ENCODE measurements at regions not wholly inside any gene's neighbourhood (a gene's known extent, or its start where the extent isn't known, plus 50 kb on each side); places are given as distances from the start of the nearest gene placed in this dataset.
"Not testable (repeated sequence)": the region's sequence is repeated elsewhere in the genome, so short reads cannot be mapped to it uniquely, and the experiment has no call there.

DNA sequence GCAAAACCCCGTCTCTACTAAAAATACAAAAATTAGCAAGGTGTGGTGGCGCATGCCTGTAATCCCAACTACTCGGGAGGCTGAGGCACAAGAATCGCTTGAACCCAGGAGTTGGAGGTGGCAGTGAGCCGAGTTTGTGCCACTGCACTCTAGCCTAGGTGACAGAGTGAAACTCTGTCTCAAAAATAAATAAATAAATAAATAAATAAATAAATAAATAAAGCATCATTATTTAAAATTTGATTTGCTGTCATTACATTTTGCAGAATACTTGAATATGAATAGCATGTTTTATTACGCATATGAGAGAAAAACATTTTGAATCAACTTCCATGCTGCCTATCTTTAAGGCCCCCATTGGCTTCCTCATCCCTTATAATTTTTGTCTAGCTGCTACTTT is 53.4 kb upstream of the MED14 start:
- not testable (repeated sequence) for DNase-seq, H3K27ac Mint-ChIP-seq

DNA sequence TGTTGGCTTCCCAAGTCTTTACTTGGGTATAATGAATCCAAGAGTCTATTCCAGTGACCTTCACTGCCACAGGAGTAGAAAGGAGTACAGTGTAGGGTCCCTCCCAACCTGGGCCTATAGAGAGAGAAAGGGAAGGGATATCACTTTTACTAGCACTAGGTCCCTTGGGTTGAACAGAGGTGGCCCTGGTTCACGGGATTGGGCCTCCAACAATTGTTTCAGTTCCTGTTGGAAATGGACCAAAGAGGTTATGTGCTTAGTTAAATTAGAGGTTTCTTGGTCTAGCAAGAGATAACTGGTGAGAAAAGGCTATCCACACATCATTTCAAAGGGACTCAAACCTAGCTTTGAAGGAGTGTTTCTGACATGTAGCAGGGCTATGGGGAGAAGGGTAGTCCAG is 57.1 kb upstream of the MED14 start:
- Mint-ChIP-seq H3K9me3 (no peaks in the 10 kb centered on the region), H3K27me3 (peaks cover 76% of the 10 kb centered on the region), H3K27ac (no peak overlapping the region), H3K4me1 (ENCODE audit: low read depth) (peaks cover 1% of the 10 kb centered on the region), H3K36me3 (ENCODE audit: low read depth) (no peaks in the 10 kb centered on the region), H3K4me3 (no peak overlapping the region)
- DNase-seq: no peak

More for the DNA sequence above, 53.4 kb upstream of the MED14 start:
- H3K4me3 Mint-ChIP-seq; H3K9me3 Mint-ChIP-seq; H3K4me1 Mint-ChIP-seq (ENCODE audit: low read depth); H3K36me3 Mint-ChIP-seq (ENCODE audit: low read depth): not testable (repeated sequence)
- peaks cover 60% of the 10 kb centered on the region for H3K27me3 Mint-ChIP-seq

DNA sequence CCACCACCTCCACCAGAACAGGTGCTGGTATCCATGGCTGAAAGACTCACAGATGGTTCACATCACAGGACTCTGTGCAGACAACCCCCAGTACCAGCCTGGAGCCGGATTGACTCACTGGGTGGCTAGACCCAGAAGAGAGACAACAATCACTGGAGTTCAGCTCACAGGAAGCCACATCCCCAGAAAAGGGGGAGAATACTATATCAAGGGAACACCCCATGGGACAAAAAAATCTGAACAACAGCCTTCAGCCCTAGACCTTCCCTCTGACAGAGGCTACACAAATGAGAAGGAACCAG is 59.4 kb upstream of the MED14 start:
- H3K27me3 Mint-ChIP-seq: peaks cover 82% of the 10 kb centered on the region
- H3K27ac Mint-ChIP-seq; H3K4me3 Mint-ChIP-seq; H3K36me3 Mint-ChIP-seq (ENCODE audit: low read depth); DNase-seq; H3K9me3 Mint-ChIP-seq; H3K4me1 Mint-ChIP-seq (ENCODE audit: low read depth): not testable (repeated sequence)

DNA sequence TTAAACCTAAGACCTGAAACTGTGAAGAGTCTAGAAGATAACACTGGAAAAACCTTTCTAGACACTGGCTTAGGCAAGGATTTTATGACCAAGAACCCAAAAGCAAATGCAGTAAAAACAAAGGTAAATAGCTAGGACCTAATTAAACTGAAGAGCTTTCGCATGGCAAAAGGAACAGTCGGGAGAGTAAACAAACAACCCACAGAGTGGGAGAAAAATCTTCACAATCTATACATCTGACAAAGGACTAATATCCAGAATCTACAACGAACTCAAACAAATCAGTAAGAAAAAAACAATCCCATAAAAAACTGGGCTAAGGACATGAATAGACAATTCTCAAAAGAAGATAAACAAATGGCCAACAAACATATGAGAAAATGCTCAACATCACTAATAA is 64.4 kb upstream of the MED14 start:
- not testable (repeated sequence) for H3K9me3 Mint-ChIP-seq; H3K36me3 Mint-ChIP-seq (ENCODE audit: low read depth); H3K27ac Mint-ChIP-seq; H3K4me3 Mint-ChIP-seq; H3K4me1 Mint-ChIP-seq (ENCODE audit: low read depth); DNase-seq
- peaks cover 76% of the 10 kb centered on the region for H3K27me3 Mint-ChIP-seq

DNA sequence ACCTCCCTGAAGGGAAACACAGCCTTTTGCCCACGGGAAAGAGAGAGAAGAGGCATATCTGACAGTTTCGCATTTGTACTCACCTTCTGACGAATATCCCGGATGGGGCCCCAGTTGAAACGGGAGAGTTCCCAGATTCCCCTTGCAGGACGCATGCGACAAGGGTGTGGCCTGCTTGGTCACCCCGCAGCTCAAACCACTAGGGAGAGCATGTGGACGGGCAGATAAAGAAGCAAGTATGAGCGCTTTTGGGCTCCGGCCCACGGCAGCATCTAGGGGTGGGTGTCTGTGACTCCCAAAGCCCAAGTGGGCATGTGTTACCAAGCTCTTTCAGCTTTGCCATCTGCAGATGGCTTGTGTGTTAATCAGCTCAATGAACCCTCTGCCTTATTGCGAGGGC is 70.1 kb upstream of the MED14 start:
- no peak overlapping the region for H3K4me3 Mint-ChIP-seq
- H3K27ac Mint-ChIP-seq: no peak overlapping the region
- H3K27me3 Mint-ChIP-seq: peaks cover 63% of the 10 kb centered on the region
- no peaks in the 10 kb centered on the region for H3K9me3 Mint-ChIP-seq
- H3K4me1 Mint-ChIP-seq (ENCODE audit: low read depth): no peaks in the 10 kb centered on the region
- no peaks in the 10 kb centered on the region for H3K36me3 Mint-ChIP-seq (ENCODE audit: low read depth)
- DNase-seq: no peak

DNA sequence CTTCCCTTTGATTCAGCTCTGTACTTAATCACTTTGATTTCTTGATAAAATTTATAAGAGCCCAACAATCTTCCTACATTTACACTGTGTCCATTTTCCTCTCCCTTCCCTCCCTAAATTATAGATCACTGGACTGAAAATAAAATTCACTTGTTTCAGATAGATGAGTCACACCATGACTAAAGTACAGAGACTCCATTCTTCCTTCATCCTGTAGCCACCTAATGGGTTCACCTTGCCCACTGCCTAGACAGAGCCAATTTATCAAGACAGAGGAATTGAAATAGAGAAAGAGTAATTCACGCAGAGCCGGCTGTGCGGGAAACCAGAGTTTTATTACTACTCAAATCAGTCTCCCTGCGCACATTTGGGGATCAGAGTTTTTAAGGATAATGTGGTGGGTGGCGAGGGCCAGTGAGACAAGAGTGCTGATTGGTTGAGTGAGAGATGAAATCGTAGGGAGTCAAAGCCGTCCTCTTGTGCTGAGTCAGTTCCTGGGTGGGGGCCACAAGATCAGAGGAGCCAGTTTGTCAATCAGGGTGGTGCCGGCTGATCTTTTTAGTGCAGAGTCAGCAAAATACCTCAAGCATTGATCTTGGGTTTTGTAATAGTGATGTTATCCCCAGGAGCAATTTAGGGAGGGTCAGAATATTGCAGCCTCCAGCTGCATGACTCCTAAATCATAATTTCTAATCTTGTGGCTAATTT is 71.3 kb upstream of the MED14 start:
- H3K4me1 Mint-ChIP-seq (ENCODE audit: low read depth): no peaks in the 10 kb centered on the region
- H3K36me3 Mint-ChIP-seq (ENCODE audit: low read depth): no peaks in the 10 kb centered on the region
- no peak overlapping the region for H3K4me3 Mint-ChIP-seq
- H3K27ac Mint-ChIP-seq: no peak overlapping the region
- no peak for DNase-seq
- peaks cover 63% of the 10 kb centered on the region for H3K27me3 Mint-ChIP-seq
- H3K9me3 Mint-ChIP-seq: no peaks in the 10 kb centered on the region

DNA sequence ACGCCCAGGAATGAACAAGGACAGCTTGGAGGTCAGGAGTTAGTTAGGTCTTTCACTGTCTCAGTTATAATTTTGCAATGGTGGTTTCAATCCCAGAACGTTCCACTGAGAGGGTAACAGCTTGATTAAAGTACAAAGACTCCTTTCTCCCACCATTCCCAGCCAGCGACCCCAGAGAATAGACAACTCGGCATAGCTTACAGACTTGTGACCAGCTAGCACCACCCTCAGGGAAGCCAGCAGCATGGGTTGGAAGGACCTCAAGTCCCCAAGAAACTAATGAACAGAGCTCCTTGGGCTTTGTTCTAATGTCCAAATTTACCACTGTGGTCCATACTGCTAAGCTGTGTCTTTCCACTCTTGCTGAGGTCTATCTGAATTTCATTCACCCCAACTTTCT is 72.0 kb upstream of the MED14 start:
- no peaks in the 10 kb centered on the region for H3K36me3 Mint-ChIP-seq (ENCODE audit: low read depth)
- no peak overlapping the region for H3K4me3 Mint-ChIP-seq
- no peak overlapping the region for H3K27ac Mint-ChIP-seq
- no peaks in the 10 kb centered on the region for H3K9me3 Mint-ChIP-seq
- H3K4me1 Mint-ChIP-seq (ENCODE audit: low read depth): no peaks in the 10 kb centered on the region
- no peak for DNase-seq
- peaks cover 66% of the 10 kb centered on the region for H3K27me3 Mint-ChIP-seq

DNA sequence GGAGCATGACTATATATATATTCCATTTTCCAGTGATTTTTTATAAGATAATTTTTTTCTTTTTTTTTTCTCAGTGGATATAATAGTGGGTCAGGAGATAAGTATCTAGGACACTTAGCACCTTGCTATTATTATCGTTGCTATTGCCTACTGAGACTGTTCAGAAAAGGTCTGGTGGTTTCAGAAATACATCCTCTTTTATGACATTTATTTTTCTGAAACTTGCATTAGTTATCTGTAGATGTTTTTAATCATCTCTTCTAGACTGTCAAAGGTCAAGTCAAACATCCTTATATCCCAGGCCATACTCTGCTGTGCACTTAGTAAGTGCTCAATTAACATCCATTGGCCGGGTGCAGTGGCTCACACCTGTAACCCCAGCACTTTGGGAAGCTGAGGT is 72.9 kb upstream of the MED14 start:
- Mint-ChIP-seq H3K27me3 (peaks cover 61% of the 10 kb centered on the region), H3K9me3 (no peaks in the 10 kb centered on the region), H3K4me3 (no peak overlapping the region), H3K4me1 (ENCODE audit: low read depth) (no peaks in the 10 kb centered on the region), H3K36me3 (ENCODE audit: low read depth) (no peaks in the 10 kb centered on the region), H3K27ac (no peak overlapping the region)
- no peak for DNase-seq

DNA sequence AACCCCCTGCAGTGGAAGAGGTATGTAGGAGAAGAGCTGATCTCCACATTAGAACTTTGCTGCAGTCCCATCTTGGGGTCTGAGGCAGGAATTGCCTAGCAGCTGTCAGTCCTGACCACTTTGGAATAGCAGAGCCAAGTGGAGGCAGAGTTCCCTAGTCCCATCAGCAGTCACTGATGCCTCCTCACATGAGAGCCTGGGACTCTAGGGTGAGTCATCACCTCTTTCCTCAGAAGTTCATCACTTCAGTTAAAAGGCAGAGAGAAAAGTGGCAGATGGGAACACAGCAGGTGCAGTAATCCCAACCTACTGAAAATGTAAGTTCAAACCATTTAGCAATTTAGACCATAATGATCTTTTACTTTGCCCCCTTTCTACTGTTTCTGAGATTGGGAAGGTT is 73.9 kb upstream of the MED14 start:
- H3K27ac Mint-ChIP-seq: no peak overlapping the region
- peaks cover 52% of the 10 kb centered on the region for H3K27me3 Mint-ChIP-seq
- DNase-seq: no peak
- no peaks in the 10 kb centered on the region for H3K9me3 Mint-ChIP-seq
- no peak overlapping the region for H3K4me3 Mint-ChIP-seq
- no peaks in the 10 kb centered on the region for H3K4me1 Mint-ChIP-seq (ENCODE audit: low read depth)
- H3K36me3 Mint-ChIP-seq (ENCODE audit: low read depth): no peaks in the 10 kb centered on the region

DNA sequence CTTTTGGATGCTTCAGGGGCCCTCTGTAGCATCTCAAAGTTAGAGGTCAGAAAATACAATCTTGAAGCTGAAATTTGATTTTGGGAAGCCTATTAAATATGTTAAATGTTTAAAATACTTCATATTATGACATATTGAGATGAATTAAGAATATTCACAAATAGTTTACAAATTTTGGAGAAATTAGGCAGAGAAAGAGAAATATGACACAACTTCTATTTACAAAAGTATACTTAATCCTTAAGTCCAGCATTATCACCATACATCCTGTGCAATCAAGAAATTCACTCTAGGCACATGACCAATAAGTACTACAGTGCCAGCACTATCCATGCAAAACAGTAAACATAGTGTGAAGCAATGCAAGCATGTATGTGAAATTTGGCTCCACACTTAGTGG is 79.7 kb upstream of the MED14 start:
- H3K36me3 Mint-ChIP-seq (ENCODE audit: low read depth); H3K4me3 Mint-ChIP-seq; DNase-seq; H3K9me3 Mint-ChIP-seq; H3K4me1 Mint-ChIP-seq (ENCODE audit: low read depth); H3K27ac Mint-ChIP-seq: not testable (repeated sequence)
- H3K27me3 Mint-ChIP-seq: peaks cover 44% of the 10 kb centered on the region

DNA sequence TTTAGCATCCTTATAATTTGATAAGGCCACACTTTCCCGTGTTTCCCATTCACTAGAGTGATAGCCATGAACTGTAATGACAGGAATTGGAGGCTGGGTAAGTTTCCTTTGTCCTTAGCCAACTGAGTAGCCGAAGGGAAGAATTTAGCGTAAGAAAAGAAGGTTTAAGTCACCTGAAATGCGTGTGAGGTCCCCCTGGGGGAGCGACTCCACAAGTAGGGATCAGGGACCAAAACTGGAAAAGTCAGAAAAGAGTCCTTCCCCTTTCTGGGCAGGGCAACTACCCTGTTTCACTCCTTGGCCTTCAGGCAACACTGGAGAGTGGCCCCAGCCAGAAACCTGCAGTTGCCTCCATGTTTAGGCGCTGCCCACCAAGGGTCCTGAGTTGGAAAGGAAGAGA is 81.6 kb upstream of the MED14 start:
- Mint-ChIP-seq H3K9me3 (no peaks in the 10 kb centered on the region), H3K4me3 (no peak overlapping the region), H3K27me3 (peaks cover 52% of the 10 kb centered on the region), H3K4me1 (ENCODE audit: low read depth) (no peaks in the 10 kb centered on the region), H3K27ac (no peak overlapping the region), H3K36me3 (ENCODE audit: low read depth) (no peaks in the 10 kb centered on the region)
- no peak for DNase-seq

DNA sequence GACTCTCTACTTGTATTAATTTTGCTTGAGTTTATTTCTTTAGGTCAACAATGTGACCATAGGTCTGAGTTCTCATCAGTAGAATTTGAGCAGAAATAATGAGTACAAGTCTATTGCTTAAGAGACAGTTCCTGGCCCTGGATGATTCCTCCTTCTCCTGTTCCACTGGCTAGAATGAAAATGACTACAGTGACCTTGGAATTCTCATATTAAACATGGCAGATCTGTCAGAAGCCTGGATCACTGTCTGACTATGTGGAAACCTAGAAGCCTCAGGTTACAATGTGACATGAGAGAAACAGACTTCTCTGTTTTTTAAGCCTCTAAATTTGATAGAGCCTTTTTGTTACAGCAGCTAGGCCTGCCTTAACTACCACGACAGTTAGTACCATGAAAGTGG is 82.9 kb upstream of the MED14 start:
- Mint-ChIP-seq H3K4me3 (no peak overlapping the region), H3K27ac (no peak overlapping the region), H3K9me3 (peaks cover 7% of the 10 kb centered on the region), H3K27me3 (peaks cover 62% of the 10 kb centered on the region), H3K36me3 (ENCODE audit: low read depth) (no peaks in the 10 kb centered on the region), H3K4me1 (ENCODE audit: low read depth) (no peaks in the 10 kb centered on the region)
- no peak for DNase-seq

DNA sequence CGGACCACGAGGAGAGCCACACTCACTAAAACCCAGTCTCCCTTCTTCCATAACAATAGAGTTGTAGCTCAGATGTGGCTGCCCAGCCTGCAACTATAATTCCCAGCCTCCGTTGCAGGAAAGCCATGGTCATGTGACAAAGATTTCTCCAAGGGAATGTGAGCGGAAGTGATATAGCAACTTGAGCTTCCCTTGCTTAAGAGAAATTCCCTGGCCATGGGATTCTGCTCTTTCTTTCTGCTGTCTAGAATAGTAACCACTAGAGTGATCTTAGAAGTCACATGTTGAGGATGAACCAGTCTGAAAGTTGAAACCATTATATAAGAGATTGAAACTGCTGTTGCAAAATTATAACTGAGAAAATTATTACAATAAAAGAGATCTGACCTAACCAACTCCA is 86.4 kb upstream of the MED14 start:
- H3K36me3 Mint-ChIP-seq (ENCODE audit: low read depth): no peaks in the 10 kb centered on the region

DNA sequence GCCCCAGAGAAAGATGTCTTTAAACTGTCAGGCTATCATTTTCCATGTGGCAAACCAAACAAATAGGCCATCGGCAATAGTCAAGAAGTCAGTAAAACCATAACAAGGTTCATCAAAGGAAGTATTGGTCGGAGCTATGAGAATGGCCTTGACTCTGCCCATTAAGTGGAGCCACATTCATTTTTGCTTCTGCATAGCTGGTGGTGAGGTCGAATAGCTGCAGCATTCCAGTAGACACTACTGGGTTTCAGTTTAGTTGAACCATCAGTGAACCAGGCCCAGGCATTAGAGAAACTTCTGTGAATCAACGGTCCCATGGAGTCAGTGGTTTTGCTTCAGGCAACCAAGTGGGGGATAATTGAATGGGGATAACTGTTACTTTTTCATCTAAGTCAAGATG is 92.0 kb upstream of the MED14 start:
- Mint-ChIP-seq H3K9me3 (peaks cover 14% of the 10 kb centered on the region), H3K4me1 (ENCODE audit: low read depth) (no peaks in the 10 kb centered on the region), H3K27me3 (peaks cover 65% of the 10 kb centered on the region), H3K4me3 (no peak overlapping the region), H3K27ac (no peak overlapping the region), H3K36me3 (ENCODE audit: low read depth) (no peaks in the 10 kb centered on the region)
- no peak for DNase-seq

More for the DNA sequence above, 86.4 kb upstream of the MED14 start:
- no peaks in the 10 kb centered on the region for H3K4me1 Mint-ChIP-seq (ENCODE audit: low read depth)
- DNase-seq: no peak
- H3K27me3 Mint-ChIP-seq: peaks cover 78% of the 10 kb centered on the region
- H3K27ac Mint-ChIP-seq: no peak overlapping the region
- H3K4me3 Mint-ChIP-seq: no peak overlapping the region
- H3K9me3 Mint-ChIP-seq: peaks cover 15% of the 10 kb centered on the region

DNA sequence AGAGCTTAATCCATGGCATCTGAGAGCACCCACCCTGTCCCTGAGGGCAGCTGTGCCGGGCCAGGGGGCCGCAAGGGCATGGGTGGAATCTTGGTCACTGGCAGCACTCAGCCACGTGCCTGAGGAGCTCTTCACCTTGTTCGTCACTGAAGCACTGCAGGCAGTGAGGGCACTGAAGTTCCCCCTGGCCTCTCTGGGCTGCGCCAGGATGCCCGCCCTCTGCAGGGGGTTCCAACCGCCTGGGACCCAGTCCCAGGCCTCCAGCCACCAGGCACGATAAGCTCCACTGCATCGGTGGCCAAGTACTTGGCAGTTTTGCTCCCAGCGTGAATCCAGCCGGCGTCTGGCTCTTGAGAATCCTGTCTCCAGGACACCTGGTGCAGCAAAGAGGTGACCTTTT is 96.4 kb upstream of the MED14 start:
- peaks cover 56% of the 10 kb centered on the region for H3K27me3 Mint-ChIP-seq
- no peak overlapping the region for H3K27ac Mint-ChIP-seq
- H3K4me3 Mint-ChIP-seq: no peak overlapping the region
- H3K36me3 Mint-ChIP-seq (ENCODE audit: low read depth): no peaks in the 10 kb centered on the region
- no peaks in the 10 kb centered on the region for H3K4me1 Mint-ChIP-seq (ENCODE audit: low read depth)
- DNase-seq: no peak
- no peaks in the 10 kb centered on the region for H3K9me3 Mint-ChIP-seq

DNA sequence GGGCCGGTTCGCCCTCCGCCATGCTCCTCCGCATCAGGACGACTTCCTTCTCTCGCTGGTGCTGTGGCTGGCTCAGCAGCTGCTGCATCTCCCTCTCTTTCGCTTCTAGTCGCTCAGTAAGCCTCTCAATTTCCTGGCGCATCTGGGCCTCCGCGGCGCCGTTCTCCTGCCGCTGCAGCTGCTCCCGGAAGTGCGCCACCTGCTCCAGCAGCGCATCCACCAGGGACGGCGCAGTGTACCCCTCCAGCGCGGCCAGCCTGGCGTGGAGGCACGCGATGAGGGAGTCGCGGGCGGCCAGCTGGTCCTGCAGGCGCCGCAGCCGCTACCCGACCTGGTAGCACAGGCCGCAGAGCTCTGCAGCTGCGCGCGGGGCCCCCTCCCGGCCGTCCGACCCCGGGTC is 97.4 kb upstream of the MED14 start:
- no peak for DNase-seq
- H3K27me3 Mint-ChIP-seq: peaks cover 52% of the 10 kb centered on the region
- H3K4me1 Mint-ChIP-seq (ENCODE audit: low read depth): no peaks in the 10 kb centered on the region
- no peak overlapping the region for H3K4me3 Mint-ChIP-seq
- no peaks in the 10 kb centered on the region for H3K9me3 Mint-ChIP-seq
- H3K27ac Mint-ChIP-seq: no peak overlapping the region
- no peaks in the 10 kb centered on the region for H3K36me3 Mint-ChIP-seq (ENCODE audit: low read depth)

Data from activated T-cell treated with anti-CD3 and anti-CD28 coated beads, Interleukin-2, amount 50 U/mL, for 24 hours (primary cell).